ENCODE measurements at regions not wholly inside any gene's neighbourhood (a gene's known extent, or its start where the extent isn't known, plus 50 kb on each side); places are given as distances from the start of the nearest gene placed in this dataset.

GRCh38 chr10:111151595-111152307 lies 74.9 kb downstream of the ADRA2A start:
- no peak overlapping the region for H3K27ac ChIP-seq (ENCODE audit: low read depth, low read length)
- H3K27me3 ChIP-seq (ENCODE audit: control insufficient read depth in 5 of 5, insufficient read depth in 4 of 5, low read length in 5 of 5) = no peaks in the 10 kb centered on the region
- H3K9me3 ChIP-seq (ENCODE audit: control insufficient read depth in 5 of 5, low read length in 5 of 5) = no peaks in the 10 kb centered on the region
- H3K36me3 ChIP-seq (ENCODE audit: control insufficient read depth in 5 of 5, insufficient read depth in 5 of 5, low read length in 5 of 5) = no peaks in the 10 kb centered on the region
- no peak overlapping the region for H3K9ac ChIP-seq (ENCODE audit: low read length in 5 of 5)
- H3K4me1 ChIP-seq (ENCODE audit: control insufficient read depth in 5 of 5, insufficient read depth in 5 of 5, low read length in 5 of 5) = peaks cover 0 to 22% (median 13%) of the 10 kb centered on the region in 5 donors
- no peak overlapping the region for H3K4me3 ChIP-seq (ENCODE audit: low read depth in 1 of 5, low read length in 5 of 5)

DNA sequence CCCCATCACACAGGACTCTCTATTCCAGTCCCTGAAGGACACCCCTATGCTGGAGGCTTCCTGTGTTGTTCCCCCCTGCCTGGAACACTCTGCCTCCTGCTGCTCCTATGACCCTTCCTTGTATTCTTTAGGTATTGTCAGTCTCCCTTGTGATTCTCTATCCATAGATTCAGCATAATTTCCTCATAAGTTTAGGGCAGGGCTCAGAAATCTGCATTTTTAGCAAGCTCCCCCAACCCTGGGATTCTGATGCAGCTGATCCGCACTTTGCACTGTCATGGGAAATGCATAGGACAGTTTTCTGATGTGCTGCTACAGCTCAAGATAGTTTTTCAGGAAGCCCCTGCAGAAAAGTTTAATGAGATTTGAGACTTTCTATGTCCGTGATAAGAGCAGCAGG lies 79.9 kb downstream of the ADRA2A start:
- H3K36me3 ChIP-seq (ENCODE audit: control insufficient read depth in 5 of 5, insufficient read depth in 5 of 5, low read length in 5 of 5) = no peaks in the 10 kb centered on the region
- peaks cover 0 to 38% (median 27%) of the 10 kb centered on the region in 5 donors for H3K4me1 ChIP-seq (ENCODE audit: control insufficient read depth in 5 of 5, insufficient read depth in 5 of 5, low read length in 5 of 5)
- no peak overlapping the region for H3K27ac ChIP-seq (ENCODE audit: low read depth, low read length)
- H3K9me3 ChIP-seq (ENCODE audit: control insufficient read depth in 5 of 5, low read length in 5 of 5) = no peaks in the 10 kb centered on the region
- no peaks in the 10 kb centered on the region for H3K27me3 ChIP-seq (ENCODE audit: control insufficient read depth in 5 of 5, insufficient read depth in 4 of 5, low read length in 5 of 5)
- no peak overlapping the region for H3K4me3 ChIP-seq (ENCODE audit: low read depth in 1 of 5, low read length in 5 of 5)
- H3K9ac ChIP-seq (ENCODE audit: low read length in 5 of 5) = no peak overlapping the region

- H3K27ac ChIP-seq (ENCODE audit: low read depth, low read length) = no peak overlapping the region
- no peaks in the 10 kb centered on the region for H3K9me3 ChIP-seq (ENCODE audit: control insufficient read depth in 5 of 5, low read length in 5 of 5)
- no peak overlapping the region for H3K9ac ChIP-seq (ENCODE audit: low read length in 5 of 5)
- H3K36me3 ChIP-seq (ENCODE audit: control insufficient read depth in 5 of 5, insufficient read depth in 5 of 5, low read length in 5 of 5) = no peaks in the 10 kb centered on the region
- no peaks in the 10 kb centered on the region for H3K27me3 ChIP-seq (ENCODE audit: control insufficient read depth in 5 of 5, insufficient read depth in 4 of 5, low read length in 5 of 5)
- H3K4me1 ChIP-seq (ENCODE audit: control insufficient read depth in 5 of 5, insufficient read depth in 5 of 5, low read length in 5 of 5) = peaks cover 0 to 38% (median 27%) of the 10 kb centered on the region in 5 donors
- H3K4me3 ChIP-seq (ENCODE audit: low read depth in 1 of 5, low read length in 5 of 5) = no peak overlapping the region
Observed at GRCh38 chr10:111158595-111158994, 81.8 kb downstream of the ADRA2A start.

DNA sequence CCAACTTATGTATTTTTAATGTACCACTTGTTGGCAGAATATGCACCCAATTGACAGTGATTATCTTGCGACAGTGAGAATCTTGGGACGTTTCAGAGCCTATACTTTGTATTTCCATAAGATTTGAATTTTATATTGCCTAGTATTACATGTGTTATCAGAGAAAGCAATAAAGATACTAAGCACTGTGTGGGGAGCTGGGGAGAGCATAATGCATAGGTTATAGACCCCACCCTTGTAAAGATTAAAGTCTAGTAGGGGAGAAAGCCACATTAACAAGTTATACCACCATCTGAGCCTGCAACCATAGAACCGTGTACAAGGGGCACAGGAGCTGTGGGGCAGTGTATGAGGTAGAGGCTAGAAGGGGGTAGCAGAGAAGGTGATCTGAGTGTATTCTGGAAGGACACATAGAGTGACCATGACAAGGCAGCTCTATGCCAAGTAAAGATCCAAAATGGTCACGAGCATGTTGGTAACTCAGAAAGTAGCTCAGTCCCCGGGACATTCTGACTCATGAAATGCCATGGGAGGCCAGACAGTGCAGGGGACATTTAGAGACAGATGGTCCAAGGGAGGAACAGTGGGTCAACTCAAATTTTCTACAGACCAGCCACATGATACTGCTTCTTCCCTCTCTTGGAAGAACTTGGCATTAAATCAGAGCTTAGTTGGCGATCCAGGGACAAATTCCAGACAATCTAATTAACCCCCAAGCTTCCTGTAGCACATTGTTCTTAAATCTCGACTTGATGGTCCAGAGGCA lies 84.5 kb downstream of the ADRA2A start:
- H3K4me3 ChIP-seq (ENCODE audit: low read depth in 1 of 5, low read length in 5 of 5) = no peak overlapping the region
- peaks cover 0 to 21% (median 14%) of the 10 kb centered on the region in 5 donors for H3K4me1 ChIP-seq (ENCODE audit: control insufficient read depth in 5 of 5, insufficient read depth in 5 of 5, low read length in 5 of 5)
- H3K36me3 ChIP-seq (ENCODE audit: control insufficient read depth in 5 of 5, insufficient read depth in 5 of 5, low read length in 5 of 5) = no peaks in the 10 kb centered on the region
- H3K9ac ChIP-seq (ENCODE audit: low read length in 5 of 5) = no peak overlapping the region
- H3K27ac ChIP-seq (ENCODE audit: low read depth, low read length) = no peak overlapping the region
- no peaks in the 10 kb centered on the region for H3K27me3 ChIP-seq (ENCODE audit: control insufficient read depth in 5 of 5, insufficient read depth in 4 of 5, low read length in 5 of 5)
- H3K9me3 ChIP-seq (ENCODE audit: control insufficient read depth in 5 of 5, low read length in 5 of 5) = no peaks in the 10 kb centered on the region

DNA sequence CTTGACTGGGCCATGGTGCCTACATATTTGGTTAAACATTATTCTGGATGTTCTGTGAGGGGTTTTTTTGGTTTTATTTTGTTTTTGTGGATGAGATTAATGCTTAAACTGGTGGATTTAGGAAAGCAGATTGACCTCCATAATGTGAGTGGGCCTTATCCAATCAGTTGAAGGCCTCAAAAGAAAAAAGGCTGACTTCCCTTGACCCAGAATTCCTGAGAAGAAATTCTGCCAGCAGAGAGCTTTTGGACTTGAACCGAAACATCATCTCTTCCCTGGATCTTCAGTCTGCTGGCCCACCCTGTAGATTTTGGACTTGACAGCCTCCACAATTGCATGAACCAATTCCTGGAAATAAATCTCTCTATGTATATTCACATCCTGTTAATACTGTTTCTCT lies 94.4 kb downstream of the ADRA2A start:
- no peaks in the 10 kb centered on the region for H3K9me3 ChIP-seq (ENCODE audit: control insufficient read depth in 5 of 5, low read length in 5 of 5)
- no peaks in the 10 kb centered on the region for H3K4me1 ChIP-seq (ENCODE audit: control insufficient read depth in 5 of 5, insufficient read depth in 5 of 5, low read length in 5 of 5)
- no peaks in the 10 kb centered on the region for H3K36me3 ChIP-seq (ENCODE audit: control insufficient read depth in 5 of 5, insufficient read depth in 5 of 5, low read length in 5 of 5)
- H3K9ac ChIP-seq (ENCODE audit: low read length in 5 of 5) = no peak overlapping the region
- H3K4me3 ChIP-seq (ENCODE audit: low read depth in 1 of 5, low read length in 5 of 5) = no peak overlapping the region
- no peak overlapping the region for H3K27ac ChIP-seq (ENCODE audit: low read depth, low read length)
- H3K27me3 ChIP-seq (ENCODE audit: control insufficient read depth in 5 of 5, insufficient read depth in 4 of 5, low read length in 5 of 5) = no peaks in the 10 kb centered on the region

- Histone ChIP-seq H3K4me1 (ENCODE audit: control insufficient read depth in 5 of 5, insufficient read depth in 5 of 5, low read length in 5 of 5) (no peaks in the 10 kb centered on the region), H3K27ac (ENCODE audit: low read depth, low read length) (no peak overlapping the region), H3K9ac (ENCODE audit: low read length in 5 of 5) (no peak overlapping the region), H3K36me3 (ENCODE audit: control insufficient read depth in 5 of 5, insufficient read depth in 5 of 5, low read length in 5 of 5) (no peaks in the 10 kb centered on the region), H3K9me3 (ENCODE audit: control insufficient read depth in 5 of 5, low read length in 5 of 5) (no peaks in the 10 kb centered on the region), H3K27me3 (ENCODE audit: control insufficient read depth in 5 of 5, insufficient read depth in 4 of 5, low read length in 5 of 5) (no peaks in the 10 kb centered on the region), H3K4me3 (ENCODE audit: low read depth in 1 of 5, low read length in 5 of 5) (no peak overlapping the region)
Observed at GRCh38 chr10:111175787-111176186, 99.0 kb downstream of the ADRA2A start.

DNA sequence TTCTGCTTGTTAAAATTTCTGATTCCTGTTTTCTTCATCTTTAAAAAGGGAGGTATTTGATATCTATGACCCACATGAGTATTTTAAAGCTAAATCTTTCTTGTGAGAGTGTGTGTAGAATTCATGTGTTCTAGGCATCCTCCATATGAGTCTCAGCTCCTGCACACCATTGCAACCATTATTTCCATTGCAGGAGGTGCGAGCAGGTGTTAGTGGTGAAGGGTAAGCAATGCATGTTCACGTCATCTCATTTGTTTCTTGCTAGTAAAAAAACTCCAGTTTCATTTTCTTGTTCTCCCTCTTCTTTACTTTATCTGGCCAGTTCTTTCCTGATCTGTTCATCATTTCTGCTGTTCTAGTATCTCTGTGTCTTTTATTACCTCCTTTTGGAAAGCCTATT lies 100.5 kb downstream of the ADRA2A start:
- Histone ChIP-seq H3K4me3 (ENCODE audit: low read depth in 1 of 5, low read length in 5 of 5) (no peak overlapping the region), H3K9ac (ENCODE audit: low read length in 5 of 5) (no peak overlapping the region), H3K4me1 (ENCODE audit: control insufficient read depth in 5 of 5, insufficient read depth in 5 of 5, low read length in 5 of 5) (no peaks in the 10 kb centered on the region), H3K9me3 (ENCODE audit: control insufficient read depth in 5 of 5, low read length in 5 of 5) (no peaks in the 10 kb centered on the region), H3K27ac (ENCODE audit: low read depth, low read length) (no peak overlapping the region), H3K36me3 (ENCODE audit: control insufficient read depth in 5 of 5, insufficient read depth in 5 of 5, low read length in 5 of 5) (no peaks in the 10 kb centered on the region), H3K27me3 (ENCODE audit: control insufficient read depth in 5 of 5, insufficient read depth in 4 of 5, low read length in 5 of 5) (no peaks in the 10 kb centered on the region)

DNA sequence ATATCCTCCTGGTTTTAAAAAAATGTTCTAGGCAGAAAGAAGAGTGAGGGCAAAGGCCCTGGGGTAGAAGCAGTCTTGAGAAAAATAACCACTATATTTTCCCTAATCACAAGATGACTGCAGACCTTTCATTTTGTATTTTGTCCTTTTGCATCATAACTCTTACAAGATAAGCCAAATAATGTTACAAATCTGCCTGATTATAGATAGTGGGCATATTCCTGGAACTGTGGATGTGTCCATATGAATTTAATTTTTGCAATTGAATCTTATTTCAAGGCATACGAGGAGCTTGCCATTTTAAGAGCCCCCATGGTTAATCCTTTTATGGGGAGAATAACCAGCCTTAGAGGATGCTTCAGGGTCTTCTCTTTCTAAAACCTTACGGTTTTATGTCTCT lies 102.7 kb downstream of the ADRA2A start:
- Histone ChIP-seq H3K27me3 (ENCODE audit: control insufficient read depth in 5 of 5, insufficient read depth in 4 of 5, low read length in 5 of 5) (no peaks in the 10 kb centered on the region), H3K4me3 (ENCODE audit: low read depth in 1 of 5, low read length in 5 of 5) (no peak overlapping the region), H3K27ac (ENCODE audit: low read depth, low read length) (no peak overlapping the region), H3K36me3 (ENCODE audit: control insufficient read depth in 5 of 5, insufficient read depth in 5 of 5, low read length in 5 of 5) (no peaks in the 10 kb centered on the region), H3K9me3 (ENCODE audit: control insufficient read depth in 5 of 5, low read length in 5 of 5) (no peaks in the 10 kb centered on the region), H3K9ac (ENCODE audit: low read length in 5 of 5) (no peak overlapping the region), H3K4me1 (ENCODE audit: control insufficient read depth in 5 of 5, insufficient read depth in 5 of 5, low read length in 5 of 5) (no peaks in the 10 kb centered on the region)

GRCh38 chr10:111186358-111186757 lies 109.5 kb downstream of the ADRA2A start:
- Histone ChIP-seq H3K27me3 (ENCODE audit: control insufficient read depth in 5 of 5, insufficient read depth in 4 of 5, low read length in 5 of 5) (no peaks in the 10 kb centered on the region), H3K9ac (ENCODE audit: low read length in 5 of 5) (no peak overlapping the region), H3K4me3 (ENCODE audit: low read depth in 1 of 5, low read length in 5 of 5) (no peak overlapping the region), H3K4me1 (ENCODE audit: control insufficient read depth in 5 of 5, insufficient read depth in 5 of 5, low read length in 5 of 5) (peaks cover 0 to 13% (median 7%) of the 10 kb centered on the region in 5 donors), H3K27ac (ENCODE audit: low read depth, low read length) (no peak overlapping the region), H3K9me3 (ENCODE audit: control insufficient read depth in 5 of 5, low read length in 5 of 5) (peaks cover 0 to 3% (median 0%) of the 10 kb centered on the region in 5 donors), H3K36me3 (ENCODE audit: control insufficient read depth in 5 of 5, insufficient read depth in 5 of 5, low read length in 5 of 5) (no peaks in the 10 kb centered on the region)

DNA sequence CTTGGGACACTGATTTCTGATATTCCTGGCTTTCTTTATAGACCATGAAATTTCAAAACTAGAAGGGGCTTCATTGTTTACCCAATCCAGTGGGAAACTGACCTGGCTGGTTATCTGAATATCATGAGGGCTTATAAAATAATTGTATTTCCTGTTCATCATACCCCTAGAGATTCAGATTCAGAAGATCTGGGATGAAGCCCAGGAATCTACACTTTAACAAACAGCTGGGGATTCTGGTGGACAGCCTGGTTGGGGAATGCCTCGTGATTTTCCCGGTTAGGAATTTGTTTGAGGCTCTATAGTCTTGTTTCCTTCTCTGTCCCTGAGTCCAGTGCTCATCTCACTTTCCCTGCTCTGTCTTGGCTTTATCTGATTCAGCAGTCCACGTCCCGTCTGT lies 110.3 kb downstream of the ADRA2A start:
- Histone ChIP-seq H3K4me3 (ENCODE audit: low read depth in 1 of 5, low read length in 5 of 5) (no peak overlapping the region), H3K4me1 (ENCODE audit: control insufficient read depth in 5 of 5, insufficient read depth in 5 of 5, low read length in 5 of 5) (peaks cover 0 to 13% (median 7%) of the 10 kb centered on the region in 5 donors), H3K27ac (ENCODE audit: low read depth, low read length) (no peak overlapping the region), H3K36me3 (ENCODE audit: control insufficient read depth in 5 of 5, insufficient read depth in 5 of 5, low read length in 5 of 5) (no peaks in the 10 kb centered on the region), H3K27me3 (ENCODE audit: control insufficient read depth in 5 of 5, insufficient read depth in 4 of 5, low read length in 5 of 5) (no peaks in the 10 kb centered on the region), H3K9me3 (ENCODE audit: control insufficient read depth in 5 of 5, low read length in 5 of 5) (peaks cover 0 to 3% (median 0%) of the 10 kb centered on the region in 5 donors), H3K9ac (ENCODE audit: low read length in 5 of 5) (no peak overlapping the region)

Data from subcutaneous abdominal adipose tissue (tissue), 5 donors.